Stimulated activated CD8-positive, alpha-beta memory T cell treated with anti-CD3 and anti-CD28 coated beads, Interleukin-12 subunit alpha, Interleukin-12 subunit beta, amount 100 ng/mL, for 24 hours (primary cell): ENCODE measurements at regions not wholly inside any gene's neighbourhood (a gene's known extent, or its start where the extent isn't known, plus 50 kb on each side); places are given as distances from the start of the nearest gene placed in this dataset.

Experiments used
- DNase-seq: peaks from one replicate; pipeline ENCODE4 v3.0.0-alpha.2; 2020; ENCODE audit errors: extremely low read depth

DNA sequence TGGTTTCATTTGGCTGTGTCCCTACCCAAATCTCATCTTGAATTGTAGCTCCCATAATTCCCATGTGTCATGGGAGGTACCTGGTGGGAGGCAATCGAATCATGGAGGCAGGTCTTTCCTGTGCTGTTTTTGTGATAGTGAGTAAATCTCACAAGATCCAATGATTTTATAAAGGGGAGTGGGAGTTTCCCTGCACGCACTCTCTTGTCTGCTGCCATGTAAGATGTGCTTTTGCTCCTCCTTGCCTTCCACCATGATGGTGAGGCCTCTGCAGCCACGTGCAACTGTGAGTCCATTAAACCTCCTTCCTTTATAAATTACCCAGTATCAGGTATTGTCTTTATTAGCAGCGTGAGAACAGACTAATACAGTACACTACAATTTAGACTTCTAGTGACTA lies 67.5 kb upstream of the LINC01488 start:
- no peak for DNase-seq

- no peak for DNase-seq
These were observed 66.7 kb upstream of the LINC01488 start for GRCh38 chr11:69414773-69415187.

DNA sequence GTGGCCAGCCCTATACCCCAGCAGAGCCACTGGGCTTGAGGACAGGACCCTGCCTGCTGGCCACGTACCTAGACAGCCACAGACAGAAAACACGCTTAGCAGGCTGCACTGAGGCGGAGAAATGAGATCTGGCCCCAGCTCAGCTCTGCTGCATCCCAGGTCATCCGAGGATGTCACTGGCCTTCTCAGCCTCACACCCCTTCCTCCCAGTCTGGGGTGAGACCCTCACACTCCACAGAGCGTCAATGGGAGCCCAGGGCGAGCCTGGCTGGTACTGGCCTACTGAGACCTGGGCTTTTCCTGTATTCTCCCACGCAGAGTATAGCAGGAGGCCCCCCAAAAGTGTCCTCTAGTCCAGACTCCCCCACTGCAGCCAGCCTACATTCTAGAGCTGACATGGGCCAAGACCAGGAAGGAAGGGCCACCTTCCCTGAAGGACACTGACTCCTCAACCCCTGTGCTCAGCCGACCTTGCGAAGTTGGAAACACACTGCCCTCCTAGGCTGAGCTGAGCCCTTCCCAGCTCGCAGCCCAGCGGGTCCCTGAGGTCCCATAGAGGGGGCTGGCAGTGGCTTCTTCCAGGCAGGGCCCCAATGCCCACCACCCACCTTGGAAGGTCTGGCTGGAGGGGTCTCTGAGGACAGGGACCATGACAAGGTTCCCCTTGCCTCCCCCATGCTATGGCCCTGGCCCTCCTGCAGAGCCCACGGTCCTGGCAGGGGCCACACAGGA lies 65.9 kb upstream of the LINC01488 start:
- DNase-seq: no peak

GRCh38 chr11:69416143-69416515 lies 65.3 kb upstream of the LINC01488 start:
- DNase-seq: no peak

DNA sequence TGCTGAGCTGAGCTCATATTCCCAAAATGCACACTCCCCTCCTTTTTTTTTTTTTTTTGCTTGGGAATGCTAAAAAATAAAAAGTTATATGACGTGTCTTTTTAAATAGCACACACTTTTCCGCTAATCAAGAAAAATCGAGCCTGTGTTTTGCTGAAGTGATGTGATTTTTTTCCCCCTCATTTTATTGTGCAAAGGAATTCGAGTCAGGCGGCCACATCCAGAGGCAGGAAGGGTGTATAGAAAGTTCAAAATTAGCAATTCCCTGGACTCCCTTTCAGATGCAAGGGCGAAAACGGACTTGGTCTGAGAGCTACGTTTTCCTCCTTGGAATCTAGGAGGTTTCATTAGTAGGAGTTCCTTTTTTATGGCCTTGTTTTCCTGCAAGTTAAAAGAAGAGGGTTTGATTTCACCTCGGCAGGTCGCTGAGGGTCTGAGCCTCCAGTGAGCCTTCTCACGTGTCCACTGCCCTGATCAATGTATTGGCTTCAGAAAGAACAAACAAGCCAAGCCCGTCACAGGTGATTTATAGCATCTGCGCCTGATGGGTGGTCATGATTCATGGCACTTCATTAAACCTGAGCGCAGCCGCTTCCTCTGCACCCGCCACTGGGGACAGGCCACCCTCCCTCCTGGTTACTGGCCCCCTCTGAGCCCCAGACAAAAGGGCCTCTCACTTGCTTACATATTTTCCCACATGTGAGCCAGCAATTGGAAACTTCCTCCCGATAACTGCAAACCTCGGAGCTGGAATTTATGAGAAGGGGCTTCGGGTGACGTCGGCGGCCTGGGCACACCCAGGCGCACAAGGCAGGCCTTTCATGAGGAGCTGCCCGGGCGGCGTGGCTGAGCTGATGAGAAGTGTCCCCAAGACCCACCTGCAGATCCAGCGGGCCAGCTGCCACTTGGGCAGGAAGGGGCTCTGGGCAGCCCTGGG lies 64.4 kb upstream of the LINC01488 start:
- DNase-seq: no peak

DNA sequence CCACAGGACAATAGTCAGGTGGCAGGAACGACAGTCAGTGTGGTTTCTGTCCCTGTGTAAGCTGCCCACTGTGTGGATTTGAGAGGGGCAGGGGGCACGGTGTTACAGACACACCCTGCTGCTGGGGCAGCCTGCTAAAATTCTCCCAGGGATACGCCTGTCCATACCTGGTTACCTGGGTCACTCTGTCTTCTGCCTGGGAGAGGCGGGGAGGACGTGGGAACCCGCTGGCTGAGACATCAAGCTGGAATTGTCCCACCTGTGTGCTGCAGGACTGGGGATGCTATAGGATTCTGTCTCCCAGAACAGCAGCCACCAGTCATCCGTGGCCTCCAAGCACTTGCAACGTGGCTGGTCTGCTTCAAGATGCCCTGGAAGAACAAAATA lies 63.8 kb upstream of the LINC01488 start:
- no peak for DNase-seq

DNA sequence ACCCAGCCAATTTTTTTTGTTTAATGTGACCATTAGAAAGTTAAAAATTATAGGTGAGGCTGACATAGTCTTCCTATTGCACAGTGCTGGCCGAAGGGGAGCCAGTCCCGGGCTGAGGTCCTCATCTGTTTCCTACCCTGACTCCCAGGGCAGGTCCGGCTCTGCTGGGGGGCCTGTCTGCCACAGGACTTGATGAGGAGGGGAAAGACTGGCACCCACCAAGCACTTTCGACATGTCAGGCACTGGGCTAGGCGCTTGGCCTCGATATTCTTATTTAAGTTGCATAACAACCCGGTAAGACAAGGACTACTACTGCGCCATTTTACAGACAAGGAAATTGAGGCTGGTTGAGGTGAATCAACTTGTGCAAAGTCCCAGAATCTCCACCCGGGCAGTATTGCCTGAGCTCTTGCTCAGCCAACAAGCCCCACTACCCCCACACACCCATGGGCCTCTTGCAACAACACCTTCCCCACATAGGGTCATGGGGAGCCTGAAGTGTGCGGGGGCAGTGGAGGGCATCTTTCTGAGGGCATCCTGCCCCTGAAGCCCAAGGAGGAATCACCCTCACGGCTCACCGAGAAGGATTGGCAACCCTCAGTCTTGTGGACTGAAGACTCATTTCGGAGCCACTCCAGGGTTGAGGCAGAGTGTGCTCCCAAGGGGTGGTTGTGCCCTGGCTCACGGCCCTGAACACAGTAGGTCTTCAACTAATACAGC lies 62.7 kb upstream of the LINC01488 start:
- no peak for DNase-seq

GRCh38 chr11:69419662-69420395 lies 61.6 kb upstream of the LINC01488 start:
- no peak for DNase-seq

GRCh38 chr11:69422645-69423044 lies 58.8 kb upstream of the LINC01488 start:
- no peak for DNase-seq

DNA sequence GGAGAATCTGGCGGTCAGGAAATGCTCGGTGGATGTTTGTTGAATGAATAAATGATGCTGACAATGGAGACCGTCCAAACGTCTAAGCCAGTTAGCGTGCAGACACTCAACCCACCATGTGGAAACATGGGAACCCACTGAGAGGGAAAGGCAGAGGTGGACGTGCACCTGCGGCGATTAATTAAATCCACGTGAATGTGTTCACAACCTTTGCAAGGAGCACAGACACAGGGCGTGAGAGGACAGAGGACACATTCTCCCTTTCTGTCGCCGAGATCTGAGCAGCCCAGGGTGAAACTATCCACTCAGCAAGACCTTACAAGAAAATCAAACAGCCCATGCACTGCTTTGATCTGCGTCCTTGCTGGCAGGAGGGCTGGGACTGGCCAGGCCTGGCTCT lies 58.3 kb upstream of the LINC01488 start:
- DNase-seq: no peak

DNA sequence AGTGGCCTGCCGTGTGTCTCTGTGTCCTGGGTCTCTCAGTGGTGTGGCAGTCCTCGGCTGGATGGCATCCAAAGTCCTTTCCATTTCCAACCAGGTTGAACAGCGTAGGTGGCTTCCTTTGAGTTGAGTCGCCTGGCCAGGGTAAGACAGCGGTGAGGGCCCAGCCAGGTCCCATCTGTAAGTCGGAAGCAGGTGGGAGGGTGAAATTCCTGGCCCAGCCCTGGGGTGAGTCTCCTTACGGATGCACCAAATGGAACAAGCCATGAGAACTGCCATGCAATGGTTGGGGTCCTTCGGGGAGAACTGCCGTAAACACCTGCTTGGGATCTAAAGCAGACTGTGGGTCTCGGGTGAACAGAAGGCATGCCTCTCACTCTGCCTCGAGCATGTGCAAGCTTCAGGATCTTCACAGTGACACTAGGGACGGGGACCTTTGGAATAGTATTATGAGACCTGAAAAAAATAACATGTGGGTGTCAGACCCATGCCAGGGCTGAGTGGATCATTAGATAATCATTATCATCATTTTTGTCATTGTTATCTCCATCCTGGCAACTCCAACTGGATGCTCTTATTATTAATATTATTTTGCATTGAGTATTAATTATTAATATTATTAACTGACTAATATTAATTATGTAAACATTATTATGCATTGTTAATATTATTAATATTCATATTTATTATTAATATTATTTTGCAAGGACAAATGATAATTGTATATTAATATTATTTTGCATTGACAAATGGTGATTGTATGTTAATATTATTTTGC lies 57.7 kb upstream of the LINC01488 start:
- no peak for DNase-seq

GRCh38 chr11:69424748-69425147 lies 56.7 kb upstream of the LINC01488 start:
- no peak for DNase-seq

DNA sequence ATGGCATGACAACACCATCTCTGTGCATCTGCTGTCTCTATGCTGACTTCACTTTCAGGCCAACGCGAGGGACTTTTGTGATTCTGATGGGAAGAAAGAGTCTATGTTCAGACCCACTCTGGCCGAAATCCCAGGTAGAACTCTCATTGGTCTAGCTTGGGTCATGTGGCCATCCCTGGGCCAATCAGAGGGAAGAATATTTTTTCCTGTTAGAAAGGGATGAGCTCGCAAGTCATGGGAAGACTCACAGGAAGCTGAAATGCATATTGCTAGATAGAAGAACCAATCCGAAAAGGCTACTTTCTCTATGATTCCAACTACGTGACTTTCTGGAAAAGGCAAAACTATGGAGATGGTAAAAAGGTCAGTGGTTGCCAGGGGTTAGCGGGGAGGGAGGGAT lies 56.0 kb upstream of the LINC01488 start:
- DNase-seq: no peak

GRCh38 chr11:69425895-69426544 lies 55.4 kb upstream of the LINC01488 start:
- no peak for DNase-seq

DNA sequence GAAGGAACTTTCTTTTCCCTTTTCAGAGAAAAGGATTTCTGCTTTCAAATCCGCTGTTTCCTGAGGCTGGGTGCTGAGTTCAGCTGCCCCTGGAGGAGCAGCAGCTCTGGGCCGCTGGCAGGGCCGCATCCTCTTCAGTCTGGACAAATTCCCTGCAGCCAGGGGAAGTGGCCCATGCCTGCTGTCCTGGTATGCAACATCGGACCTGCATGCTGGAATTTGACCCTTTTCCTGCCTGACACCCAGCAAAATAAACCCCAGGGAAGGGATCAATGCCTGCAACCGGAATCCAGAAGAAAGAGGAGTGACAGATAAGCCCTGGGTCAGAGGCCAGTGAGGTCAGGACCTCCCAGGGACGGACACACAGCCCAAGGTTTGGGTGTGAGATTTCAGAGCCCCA lies 54.1 kb upstream of the LINC01488 start:
- DNase-seq: no peak

- no peak for DNase-seq
These were observed 53.3 kb upstream of the LINC01488 start for GRCh38 chr11:69427906-69428880.

GRCh38 chr11:69429716-69430491 lies 51.6 kb upstream of the LINC01488 start:
- DNase-seq: no peak

GRCh38 chr11:69430566-69430965 lies 50.9 kb upstream of the LINC01488 start:
- DNase-seq: no peak
